ENCODE measurements at regions not wholly inside any gene's neighbourhood (a gene's known extent, or its start where the extent isn't known, plus 50 kb on each side); places are given as distances from the start of the nearest gene placed in this dataset.

DNA sequence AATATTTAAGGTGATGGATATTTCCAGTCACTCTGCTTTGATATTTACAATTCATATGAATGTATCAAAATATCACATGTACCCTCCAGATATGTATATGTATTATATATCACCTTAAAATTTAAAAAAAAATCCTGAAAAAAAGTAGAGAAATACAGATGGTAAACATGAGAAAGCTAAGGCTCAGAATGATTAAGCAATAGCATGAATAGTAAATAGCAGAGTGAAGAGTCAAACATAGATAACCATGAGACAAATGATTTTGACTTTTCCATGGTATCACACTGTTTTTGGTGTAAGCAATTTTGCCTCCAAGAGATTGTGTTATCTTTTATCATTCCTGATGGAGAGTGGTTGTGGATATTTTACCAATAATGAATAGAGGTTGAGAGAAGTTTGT lies 868.8 kb downstream of the CDH11 start:
- TF ChIP-seq CTCF (optimal IDR thresholded peaks at IDR 0.05 in 1 of 3, IDR thresholded peaks at IDR 0.05 in 1 of 3, conservative IDR thresholded peaks at IDR 0.05 in 1 of 3; ENCODE audit: extremely low read depth in 1 of 3, insufficient read depth in 2 of 3, low read length in 3 of 3) (no peak), EZH2 (IDR thresholded peaks at IDR 0.05; ENCODE audit: low read length) (no peak)

Data from keratinocyte (primary cell).